Thyroid gland (tissue), 4 donors: ENCODE measurements at regions not wholly inside any gene's neighbourhood (a gene's known extent, or its start where the extent isn't known, plus 50 kb on each side); places are given as distances from the start of the nearest gene placed in this dataset.

Experiments used
- CTCF ChIP-seq, 6 experiments: fragments of 200-600 bp in 3 of 6; fragments of 450-650 bp in 3 of 6; sonication (generic) in 3 of 6; IDR thresholded peaks; one replicate each; pipeline ENCODE4 v1.5.1; 2016 to 2019; ENCODE audit warnings: antibody characterized with exemption in 6 of 6, mild to moderate bottlenecking in 2 of 6, inconsistent platforms in 1 of 6, moderate library complexity in 1 of 6
- POLR2A ChIP-seq, 2 donors: fragments of 450-650 bp; IDR thresholded peaks; one replicate each; pipeline ENCODE4 v1.6.1; 2017; ENCODE audit warnings: antibody characterized with exemption in 2 of 2, mild to moderate bottlenecking in 2 of 2, moderate library complexity in 1 of 2

DNA sequence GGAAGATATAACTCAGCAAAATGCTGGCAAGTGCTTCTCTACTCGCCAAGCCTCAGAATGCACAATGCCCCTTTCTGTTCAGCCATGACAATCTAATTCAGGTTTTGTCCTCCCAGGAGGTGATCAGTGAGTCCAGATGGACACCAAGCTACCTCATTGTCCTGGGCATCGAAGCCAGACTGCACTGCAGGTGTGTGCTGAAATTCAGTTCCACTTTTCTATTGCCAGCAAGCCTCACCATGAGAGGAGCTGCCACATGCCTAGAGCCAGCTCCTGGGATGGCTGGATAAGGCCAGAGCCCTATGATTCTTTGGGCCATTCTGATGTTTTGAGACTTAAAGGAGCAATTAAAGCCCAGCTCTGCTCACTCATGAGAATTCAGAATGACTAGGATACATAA lies 186.7 kb downstream of the GRIN2B start:
- TF ChIP-seq CTCF (IDR thresholded peaks at IDR 0.05), result no peak
- no peak for TF ChIP-seq POLR2A (IDR thresholded peaks at IDR 0.05)
